ENCODE measurements at regions not wholly inside any gene's neighbourhood (a gene's known extent, or its start where the extent isn't known, plus 50 kb on each side); places are given as distances from the start of the nearest gene placed in this dataset.

GRCh38 chr2:37589298-37589697, 82.1 kb downstream of the CDC42EP3 start:
- Histone ChIP-seq H3K4me3 (no peak overlapping the region), H3K36me3 (ENCODE audit: insufficient read depth, low read length) (no peaks in the 10 kb centered on the region), H3K9ac (ENCODE audit: insufficient read length) (no peak overlapping the region), H3K9me3 (ENCODE audit: low read depth, low read length) (no peaks in the 10 kb centered on the region), H3K27ac (no peak overlapping the region)
- TF ChIP-seq FOXP2 (optimal IDR thresholded peaks at IDR 0.05; ENCODE audit: control extremely low read depth, extremely low read length, insufficient read depth) (no peak), EZH2 (IDR thresholded peaks at IDR 0.05) (no peak), POLR2AphosphoS5 (IDR thresholded peaks at IDR 0.05; ENCODE audit: borderline replicate concordance, low read depth, low read length) (no peak)
- no peak for DNase-seq (ENCODE audit: low read depth, low spot score)

DNA sequence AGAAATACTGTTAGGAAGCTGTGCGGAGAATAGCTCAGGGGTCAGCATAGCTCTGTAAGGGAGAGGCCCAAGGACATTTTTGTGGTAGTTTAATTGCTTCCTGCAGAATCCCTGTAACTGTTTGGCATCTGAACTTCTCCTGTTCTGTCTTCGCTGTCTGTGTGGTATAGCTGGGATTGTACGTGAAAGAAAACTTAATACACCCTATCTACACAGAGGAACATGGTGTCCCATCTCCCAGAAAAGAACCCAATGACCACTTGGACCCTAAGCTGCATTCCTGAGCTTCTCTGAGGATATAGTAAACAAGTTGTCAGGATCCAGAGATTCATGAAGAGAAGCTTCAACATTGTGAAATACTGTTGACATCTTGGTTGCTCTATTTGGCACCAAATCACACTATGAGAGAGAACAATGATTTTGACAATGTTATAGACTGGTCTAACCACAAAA, 81.3 kb downstream of the CDC42EP3 start:
- Histone ChIP-seq H3K9me3 (ENCODE audit: low read depth, low read length) (no peaks in the 10 kb centered on the region), H3K9ac (ENCODE audit: insufficient read length) (no peak overlapping the region), H3K36me3 (ENCODE audit: insufficient read depth, low read length) (no peaks in the 10 kb centered on the region), H3K27ac (no peak overlapping the region), H3K4me3 (no peak overlapping the region)
- no peak for DNase-seq (ENCODE audit: low read depth, low spot score)
- TF ChIP-seq POLR2AphosphoS5 (IDR thresholded peaks at IDR 0.05; ENCODE audit: borderline replicate concordance, low read depth, low read length) (no peak), EZH2 (IDR thresholded peaks at IDR 0.05) (no peak), FOXP2 (optimal IDR thresholded peaks at IDR 0.05; ENCODE audit: control extremely low read depth, extremely low read length, insufficient read depth) (no peak)

Measured in SK-N-MC (cell line).